Left lung (tissue), 4 donors: ENCODE measurements at regions not wholly inside any gene's neighbourhood (a gene's known extent, or its start where the extent isn't known, plus 50 kb on each side); places are given as distances from the start of the nearest gene placed in this dataset.

Experiments used
- ATAC-seq: fragments of 200-7000 bp; cut with Tn5 transposase; one replicate; pipeline ENCODE4 v1.9.1; 2020; ENCODE audit warnings: moderate library complexity
- DNase-seq, 4 donors: peaks; one replicate each; pipeline ENCODE4 v3.0.0-alpha.2; 2013 to 2020
- H3K27ac ChIP-seq, 2 donors: fragments of 200-600 bp; sonication (generic) in 1 of 2; one replicate each; pipeline versions ENCODE4 v1.5.0 to v1.8.0; 2020 to 2021
- H3K27me3 ChIP-seq, 2 donors: fragments of 200-600 bp; sonication (generic) in 1 of 2; one replicate each; pipeline versions ENCODE4 v1.5.0 to v1.8.0; 2020 to 2021
- H3K36me3 ChIP-seq, 2 donors: fragments of 200-600 bp; sonication (generic) in 1 of 2; one replicate each; pipeline versions ENCODE4 v1.5.0 to v1.8.0; 2020 to 2021
- H3K4me1 ChIP-seq, 2 donors: fragments of 200-600 bp; one replicate each; pipeline ENCODE4 v1.8.0; 2021
- H3K4me3 ChIP-seq, 2 donors: fragments of 200-600 bp; sonication (generic) in 1 of 2; one replicate each; pipeline versions ENCODE4 v1.5.0 to v1.8.0; 2020 to 2021; ENCODE audit warnings: mild to moderate bottlenecking in 1 of 2
- H3K9me3 ChIP-seq, 2 donors: fragments of 200-600 bp; sonication (generic) in 1 of 2; one replicate each; pipeline versions ENCODE4 v1.5.0 to v1.8.0; 2020 to 2021
- CTCF ChIP-seq, 2 donors: fragments of 200-600 bp; sonication (generic) in 1 of 2; IDR thresholded peaks; one replicate each; pipeline versions ENCODE4 v1.5.0 to v1.8.0; 2021; ENCODE audit warnings: antibody characterized with exemption in 2 of 2
- intact Hi-C, 2 donors: fragments of 100-400 bp; cut with DNase I; formaldehyde crosslinking; loops; one replicate each; pipeline versions ENCODE4 v1.11.2 to v1.14.2; 2022
- donor health status: DM: no; HTN: yes; CAD: no.
- donor health status: DM: no; HTN: no; CAD: no.

- Histone ChIP-seq H3K4me1 (no peaks in the 10 kb centered on the region), H3K9me3 (no peaks in the 10 kb centered on the region), H3K4me3 (no peak overlapping the region), H3K27ac (no peak overlapping the region), H3K27me3 (no peaks in the 10 kb centered on the region), H3K36me3 (no peaks in the 10 kb centered on the region)
- TF ChIP-seq CTCF (IDR thresholded peaks at IDR 0.05): no peak
- DNase-seq (no peak), ATAC-seq (no peak)
- intact Hi-C loops: no loop called here
Observed at GRCh38 chr16:63907251-63907650, 1214.6 kb downstream of the CDH11 start.

- no peaks in the 10 kb centered on the region for H3K9me3 ChIP-seq
- DNase-seq (peak in 1 of 4 donors; percentile 37), ATAC-seq (no peak)
- no peaks in the 10 kb centered on the region for H3K27me3 ChIP-seq
- intact Hi-C loops: no loop called here
- no peak overlapping the region for H3K27ac ChIP-seq
- H3K4me3 ChIP-seq: no peak overlapping the region
- no peaks in the 10 kb centered on the region for H3K36me3 ChIP-seq
- TF ChIP-seq CTCF (IDR thresholded peaks at IDR 0.05): no peak
- H3K4me1 ChIP-seq: no peaks in the 10 kb centered on the region
Observed at GRCh38 chr16:63904930-63905329, 1216.9 kb downstream of the CDH11 start.

GRCh38 chr16:63904182-63904581 is 1217.7 kb downstream of the CDH11 start:
- Histone ChIP-seq H3K27ac (no peak overlapping the region), H3K9me3 (no peaks in the 10 kb centered on the region), H3K36me3 (no peaks in the 10 kb centered on the region), H3K4me3 (no peak overlapping the region), H3K4me1 (no peaks in the 10 kb centered on the region), H3K27me3 (no peaks in the 10 kb centered on the region)
- intact Hi-C loops: no loop called here
- TF ChIP-seq CTCF (IDR thresholded peaks at IDR 0.05): no peak
- peak in 1 of 4 donors; percentile 35 for DNase-seq
- no peak for ATAC-seq

GRCh38 chr16:63896383-63897109 is 1225.3 kb downstream of the CDH11 start:
- intact Hi-C loops: no loop called here
- H3K9me3 ChIP-seq: no peaks in the 10 kb centered on the region
- DNase-seq (no peak), ATAC-seq (no peak)
- no peak for TF ChIP-seq CTCF (IDR thresholded peaks at IDR 0.05)
- H3K36me3 ChIP-seq: no peaks in the 10 kb centered on the region
- H3K27ac ChIP-seq: no peak overlapping the region
- H3K4me1 ChIP-seq: no peaks in the 10 kb centered on the region
- no peaks in the 10 kb centered on the region for H3K27me3 ChIP-seq
- no peak overlapping the region for H3K4me3 ChIP-seq

GRCh38 chr16:63890723-63891122 is 1231.1 kb downstream of the CDH11 start:
- Histone ChIP-seq H3K27me3 (no peaks in the 10 kb centered on the region), H3K27ac (no peak overlapping the region), H3K9me3 (no peaks in the 10 kb centered on the region), H3K36me3 (no peaks in the 10 kb centered on the region), H3K4me1 (no peaks in the 10 kb centered on the region), H3K4me3 (no peak overlapping the region)
- intact Hi-C loops: no loop called here
- no peak for TF ChIP-seq CTCF (IDR thresholded peaks at IDR 0.05)
- DNase-seq: no peak
- no peak for ATAC-seq
